Inflammatory macrophage treated with lipopolysaccharide for 1 hour (primary cell): ENCODE measurements at regions not wholly inside any gene's neighbourhood (a gene's known extent, or its start where the extent isn't known, plus 50 kb on each side); places are given as distances from the start of the nearest gene placed in this dataset.
"Not testable (repeated sequence)": the region's sequence is repeated elsewhere in the genome, so short reads cannot be mapped to it uniquely, and the experiment has no call there.

ENCODE experiments used
- DNase-seq, 2 donors: peaks; one replicate each; pipeline ENCODE4 v3.0.0-alpha.2; 2020 to 2022

- no peak for DNase-seq
These were observed 433.3 kb downstream of the RPS6KC1 start for GRCh38 chr1:213484333-213484732.

GRCh38 chr1:213484758-213485157, 433.7 kb downstream of the RPS6KC1 start:
- DNase-seq, result no peak

- no peak for DNase-seq
These were observed 435.4 kb downstream of the RPS6KC1 start for GRCh38 chr1:213486488-213486887.

GRCh38 chr1:213491468-213491867, 440.4 kb downstream of the RPS6KC1 start:
- no peak for DNase-seq

GRCh38 chr1:213492161-213493041, 441.4 kb downstream of the RPS6KC1 start:
- no peak for DNase-seq

GRCh38 chr1:213499444-213499843, 448.4 kb downstream of the RPS6KC1 start:
- DNase-seq, result no peak

- DNase-seq, result no peak
These were observed 456.6 kb downstream of the RPS6KC1 start for GRCh38 chr1:213507472-213508223.

GRCh38 chr1:213511173-213511572, 460.1 kb downstream of the RPS6KC1 start:
- DNase-seq, result no peak

- no peak for DNase-seq
These were observed 461.3 kb downstream of the RPS6KC1 start for GRCh38 chr1:213512316-213512715.

GRCh38 chr1:213513006-213513405, 462.0 kb downstream of the RPS6KC1 start:
- DNase-seq, result no peak

- DNase-seq, result not testable (repeated sequence)
These were observed 463.6 kb downstream of the RPS6KC1 start for GRCh38 chr1:213514408-213515179.

- no peak for DNase-seq
These were observed 468.1 kb downstream of the RPS6KC1 start for GRCh38 chr1:213519098-213519497.

- DNase-seq, result no peak
These were observed 466.6 kb upstream of the PROX1 start for GRCh38 chr1:213521206-213521605.

GRCh38 chr1:213523781-213524398, 463.9 kb upstream of the PROX1 start:
- DNase-seq, result no peak

GRCh38 chr1:213526306-213526705, 461.5 kb upstream of the PROX1 start:
- DNase-seq, result no peak

- DNase-seq, result no peak
These were observed 457.0 kb upstream of the PROX1 start for GRCh38 chr1:213530611-213531320.

GRCh38 chr1:213531369-213532310, 456.1 kb upstream of the PROX1 start:
- no peak for DNase-seq

GRCh38 chr1:213533125-213533524, 454.6 kb upstream of the PROX1 start:
- DNase-seq, result no peak

- DNase-seq, result no peak
These were observed 452.1 kb upstream of the PROX1 start for GRCh38 chr1:213535679-213536078.

GRCh38 chr1:213538251-213538650, 449.5 kb upstream of the PROX1 start:
- DNase-seq, result no peak

GRCh38 chr1:213539464-213539863, 448.3 kb upstream of the PROX1 start:
- DNase-seq, result no peak
